Muscle layer of duodenum (tissue), 2 donors: ENCODE measurements at regions not wholly inside any gene's neighbourhood (a gene's known extent, or its start where the extent isn't known, plus 50 kb on each side); places are given as distances from the start of the nearest gene placed in this dataset.

ENCODE experiments used
- H3K27ac ChIP-seq: one replicate; pipeline ENCODE4 v1.7.0; 2013; ENCODE audit warnings: mild to moderate bottlenecking, low read length
- H3K27me3 ChIP-seq: one replicate; pipeline ENCODE4 v1.7.0; 2013; ENCODE audit warnings: low read depth, mild to moderate bottlenecking, control low read depth, low read length
- H3K36me3 ChIP-seq, 2 donors: one replicate each; pipeline ENCODE4 v1.7.0; 2013; ENCODE audit warnings: low read length in 2 of 2, control low read depth in 1 of 2, mild to moderate bottlenecking in 1 of 2; ENCODE audit not compliant: insufficient read depth in 2 of 2, control insufficient read depth in 1 of 2
- H3K4me1 ChIP-seq, 2 donors: one replicate each; pipeline ENCODE4 v1.7.0; 2013; ENCODE audit warnings: low read length in 2 of 2, mild to moderate bottlenecking in 2 of 2, control low read depth in 1 of 2, moderate library complexity in 1 of 2; ENCODE audit not compliant: insufficient read depth in 2 of 2, control insufficient read depth in 1 of 2
- H3K4me3 ChIP-seq, 2 donors: one replicate each; pipeline ENCODE4 v1.7.0; 2013; ENCODE audit warnings: low read length in 2 of 2, low read depth in 1 of 2, mild to moderate bottlenecking in 1 of 2
- H3K9me3 ChIP-seq, 2 donors: one replicate each; pipeline ENCODE4 v1.7.0; 2013; ENCODE audit warnings: low read length in 2 of 2, control low read depth in 1 of 2, mild to moderate bottlenecking in 1 of 2; ENCODE audit not compliant: control insufficient read depth in 1 of 2
- donor health status: healthy.

GRCh38 chr5:2177244-2177643 is 294.5 kb upstream of the IRX4 start:
- Histone ChIP-seq H3K4me1 (no peaks in the 10 kb centered on the region), H3K36me3 (no peaks in the 10 kb centered on the region), H3K4me3 (no peak overlapping the region), H3K9me3 (no peaks in the 10 kb centered on the region), H3K27me3 (no peaks in the 10 kb centered on the region), H3K27ac (no peak overlapping the region)

GRCh38 chr5:2176581-2176980 is 293.9 kb upstream of the IRX4 start:
- H3K27me3 ChIP-seq, result no peaks in the 10 kb centered on the region
- H3K36me3 ChIP-seq, result no peaks in the 10 kb centered on the region
- no peaks in the 10 kb centered on the region for H3K4me1 ChIP-seq
- no peak overlapping the region for H3K27ac ChIP-seq
- H3K4me3 ChIP-seq, result no peak overlapping the region
- H3K9me3 ChIP-seq, result no peaks in the 10 kb centered on the region

GRCh38 chr5:2175842-2176404 is 293.2 kb upstream of the IRX4 start:
- no peak overlapping the region for H3K4me3 ChIP-seq
- no peaks in the 10 kb centered on the region for H3K4me1 ChIP-seq
- H3K27ac ChIP-seq, result no peak overlapping the region
- no peaks in the 10 kb centered on the region for H3K36me3 ChIP-seq
- H3K27me3 ChIP-seq, result no peaks in the 10 kb centered on the region
- H3K9me3 ChIP-seq, result no peaks in the 10 kb centered on the region

GRCh38 chr5:2175041-2175440 is 292.3 kb upstream of the IRX4 start:
- Histone ChIP-seq H3K4me3 (no peak overlapping the region), H3K4me1 (no peaks in the 10 kb centered on the region), H3K36me3 (no peaks in the 10 kb centered on the region), H3K27ac (no peak overlapping the region), H3K27me3 (no peaks in the 10 kb centered on the region), H3K9me3 (no peaks in the 10 kb centered on the region)

GRCh38 chr5:2174538-2174937 is 291.8 kb upstream of the IRX4 start:
- Histone ChIP-seq H3K4me3 (no peak overlapping the region), H3K36me3 (no peaks in the 10 kb centered on the region), H3K27ac (no peak overlapping the region), H3K4me1 (no peaks in the 10 kb centered on the region), H3K9me3 (no peaks in the 10 kb centered on the region), H3K27me3 (no peaks in the 10 kb centered on the region)

- H3K4me3 ChIP-seq, result no peak overlapping the region
- no peak overlapping the region for H3K27ac ChIP-seq
- no peaks in the 10 kb centered on the region for H3K27me3 ChIP-seq
- no peaks in the 10 kb centered on the region for H3K9me3 ChIP-seq
- no peaks in the 10 kb centered on the region for H3K4me1 ChIP-seq
- no peaks in the 10 kb centered on the region for H3K36me3 ChIP-seq
Measured at GRCh38 chr5:2173151-2173834, 290.6 kb upstream of the IRX4 start.

- Histone ChIP-seq H3K27ac (no peak overlapping the region), H3K36me3 (no peaks in the 10 kb centered on the region), H3K4me3 (no peak overlapping the region), H3K27me3 (no peaks in the 10 kb centered on the region), H3K4me1 (no peaks in the 10 kb centered on the region), H3K9me3 (no peaks in the 10 kb centered on the region)
Measured at GRCh38 chr5:2172471-2172870, 289.7 kb upstream of the IRX4 start.

- Histone ChIP-seq H3K36me3 (no peaks in the 10 kb centered on the region), H3K4me3 (no peak overlapping the region), H3K4me1 (no peaks in the 10 kb centered on the region), H3K9me3 (no peaks in the 10 kb centered on the region), H3K27ac (no peak overlapping the region), H3K27me3 (no peaks in the 10 kb centered on the region)
Measured at GRCh38 chr5:2170761-2171160, 288.0 kb upstream of the IRX4 start.

- H3K27me3 ChIP-seq, result no peaks in the 10 kb centered on the region
- no peak overlapping the region for H3K27ac ChIP-seq
- no peaks in the 10 kb centered on the region for H3K9me3 ChIP-seq
- H3K4me3 ChIP-seq, result no peak overlapping the region
- no peaks in the 10 kb centered on the region for H3K36me3 ChIP-seq
- H3K4me1 ChIP-seq, result no peaks in the 10 kb centered on the region
Measured at GRCh38 chr5:2169850-2170760, 287.4 kb upstream of the IRX4 start.

- Histone ChIP-seq H3K4me3 (no peak overlapping the region), H3K36me3 (no peaks in the 10 kb centered on the region), H3K27me3 (no peaks in the 10 kb centered on the region), H3K9me3 (no peaks in the 10 kb centered on the region), H3K4me1 (no peaks in the 10 kb centered on the region), H3K27ac (no peak overlapping the region)
Measured at GRCh38 chr5:2169430-2169808, 286.7 kb upstream of the IRX4 start.

- no peak overlapping the region for H3K4me3 ChIP-seq
- H3K9me3 ChIP-seq, result no peaks in the 10 kb centered on the region
- no peaks in the 10 kb centered on the region for H3K27me3 ChIP-seq
- H3K36me3 ChIP-seq, result no peaks in the 10 kb centered on the region
- no peaks in the 10 kb centered on the region for H3K4me1 ChIP-seq
- no peak overlapping the region for H3K27ac ChIP-seq
Measured at GRCh38 chr5:2168601-2169429, 286.1 kb upstream of the IRX4 start.
